ENCODE measurements at regions not wholly inside any gene's neighbourhood (a gene's known extent, or its start where the extent isn't known, plus 50 kb on each side); places are given as distances from the start of the nearest gene placed in this dataset.

DNA sequence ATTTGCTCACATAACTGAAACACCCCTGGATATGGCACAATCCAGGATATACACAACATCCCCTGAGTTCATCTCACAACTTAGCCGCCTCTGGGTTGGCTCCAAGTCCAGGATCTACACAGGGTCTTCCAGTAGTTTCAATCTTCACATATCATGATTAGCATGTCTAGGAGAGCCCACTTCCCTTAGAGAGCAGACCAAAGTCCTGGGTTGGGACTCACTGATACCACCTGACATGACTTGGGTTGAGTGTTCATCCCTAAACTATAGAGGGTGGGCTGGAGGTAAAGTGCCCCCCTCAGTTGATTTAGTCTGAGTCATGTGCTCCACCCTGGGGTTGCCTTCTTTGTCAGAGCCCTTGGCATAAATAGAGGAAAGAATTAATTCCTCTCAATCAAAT is 493.6 kb upstream of the PPP2R3A start:
- no peak for DNase-seq (ENCODE audit: low read depth, low spot score)

GRCh38 chr3:135473449-135473848 is 492.1 kb upstream of the PPP2R3A start:
- no peak for DNase-seq (ENCODE audit: low read depth, low spot score)

- no peak for DNase-seq (ENCODE audit: low read depth, low spot score)
These were observed 478.3 kb upstream of the PPP2R3A start for GRCh38 chr3:135487261-135487660.

GRCh38 chr3:135490219-135490915 is 475.2 kb upstream of the PPP2R3A start:
- DNase-seq (ENCODE audit: low read depth, low spot score), result no peak

GRCh38 chr3:135491491-135492205 is 473.9 kb upstream of the PPP2R3A start:
- DNase-seq (ENCODE audit: low read depth, low spot score), result no peak

- no peak for DNase-seq (ENCODE audit: low read depth, low spot score)
These were observed 469.6 kb upstream of the PPP2R3A start for GRCh38 chr3:135495891-135496290.

GRCh38 chr3:135497979-135498378 is 467.5 kb upstream of the PPP2R3A start:
- no peak for DNase-seq (ENCODE audit: low read depth, low spot score)

- no peak for DNase-seq (ENCODE audit: low read depth, low spot score)
These were observed 466.1 kb upstream of the PPP2R3A start for GRCh38 chr3:135499426-135499825.

DNA sequence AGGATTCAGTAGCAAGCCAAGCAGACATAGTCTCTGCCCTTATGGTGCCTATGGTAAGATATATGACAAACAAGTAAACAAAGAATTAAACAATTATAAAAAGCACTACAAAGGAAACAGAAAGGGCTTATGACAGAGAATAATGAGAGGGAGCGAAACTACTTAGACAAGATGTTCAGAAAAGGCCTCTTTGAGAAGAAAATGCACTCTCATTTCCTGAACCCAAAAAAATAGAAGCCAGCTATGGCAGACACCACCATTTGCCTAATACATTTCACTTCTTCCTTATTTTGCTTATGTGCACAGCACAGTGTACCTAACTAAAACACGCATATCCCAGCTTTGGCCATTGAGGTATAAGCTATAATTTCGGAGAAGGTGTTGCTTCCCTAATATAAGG is 465.5 kb upstream of the PPP2R3A start:
- DNase-seq (ENCODE audit: low read depth, low spot score), result no peak

GRCh38 chr3:135503065-135503759 is 462.3 kb upstream of the PPP2R3A start:
- no peak for DNase-seq (ENCODE audit: low read depth, low spot score)

DNA sequence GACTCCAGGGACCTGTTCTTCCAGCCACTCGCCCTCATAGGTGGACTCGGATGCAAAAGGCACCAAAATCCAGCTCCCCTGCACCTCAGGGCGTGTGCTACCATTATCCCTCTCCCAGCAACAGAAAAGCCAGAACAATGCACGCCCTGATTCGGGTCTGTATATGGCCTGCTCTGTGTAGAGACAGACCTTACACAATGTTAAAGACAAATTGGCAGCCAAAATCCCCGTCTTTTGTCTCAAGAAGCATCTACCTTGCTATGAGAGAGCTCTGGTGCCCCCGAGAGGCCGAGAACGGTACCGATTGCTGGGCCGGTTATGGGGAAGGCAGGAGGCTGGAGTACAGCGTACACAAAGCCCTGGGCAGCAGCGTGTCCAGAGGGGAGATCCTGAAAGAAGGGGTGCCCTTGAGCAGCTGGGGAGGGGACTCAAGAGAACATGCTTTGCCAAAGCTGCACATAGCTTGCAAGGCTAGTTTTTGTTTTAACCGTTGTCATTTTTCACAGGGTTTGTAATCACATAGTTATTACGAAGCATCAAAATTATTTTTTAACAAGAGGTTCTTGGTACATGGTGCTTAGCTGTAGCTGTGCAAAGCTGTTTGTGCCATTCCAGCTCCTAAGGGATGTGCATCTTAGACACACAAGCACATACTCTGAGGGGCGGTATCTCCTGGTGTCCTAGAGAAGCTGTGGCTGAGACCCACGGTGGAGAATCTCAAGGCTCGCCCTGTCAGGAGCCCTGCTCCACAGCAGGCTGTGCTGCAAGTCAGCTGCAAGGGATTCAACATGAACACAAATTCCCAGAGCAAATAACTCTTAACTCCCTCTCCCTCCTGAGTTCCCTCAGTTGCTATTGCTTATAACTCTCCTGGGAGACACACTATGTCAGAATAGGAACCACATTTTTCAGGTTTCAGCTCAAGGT is 461.5 kb upstream of the PPP2R3A start:
- DNase-seq (ENCODE audit: low read depth, low spot score), result peak; percentile 87

DNA sequence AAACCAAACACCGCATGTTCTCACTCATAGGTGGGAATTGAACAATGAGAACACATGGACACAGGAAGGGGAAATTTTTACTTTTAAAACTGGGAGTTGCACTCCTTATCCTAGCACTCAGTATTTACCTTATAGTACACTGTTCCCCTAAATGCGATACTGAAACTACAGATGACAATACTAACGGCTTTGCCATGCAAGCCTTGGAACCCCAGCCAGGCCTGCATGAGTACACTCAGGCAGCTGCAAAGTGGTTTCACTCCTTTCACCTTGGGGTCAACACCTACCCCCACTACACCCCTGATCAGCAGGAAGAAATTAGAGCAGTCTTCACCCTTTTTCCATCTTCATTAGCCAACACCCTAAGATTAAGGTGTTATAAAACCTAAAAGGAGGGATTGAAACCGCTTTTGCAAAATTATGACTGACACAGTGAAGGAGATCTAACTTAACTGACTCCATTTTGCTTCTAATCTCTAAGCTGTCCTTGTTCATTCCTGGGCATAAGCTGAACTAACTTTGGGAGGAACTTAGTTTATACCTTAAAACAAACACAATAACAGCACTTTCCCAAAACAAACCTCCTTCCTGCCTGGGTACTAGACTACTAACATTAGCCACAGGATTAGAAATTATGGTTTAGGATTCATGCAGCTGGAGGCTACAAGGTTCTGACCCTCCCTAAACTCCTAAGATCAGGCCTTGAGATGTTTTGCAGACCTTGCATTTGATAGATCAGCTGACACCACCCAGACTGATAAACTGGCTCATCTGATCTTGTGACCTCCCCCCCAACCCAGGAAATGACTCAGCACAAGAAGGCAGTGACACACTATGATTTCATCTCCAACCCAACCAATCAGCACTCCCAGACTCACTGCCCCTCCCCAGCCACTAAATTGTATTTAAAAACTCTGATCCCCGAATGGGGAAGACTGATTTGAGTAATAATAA is 452.1 kb upstream of the PPP2R3A start:
- peak; percentile 71 for DNase-seq (ENCODE audit: low read depth, low spot score)

DNA sequence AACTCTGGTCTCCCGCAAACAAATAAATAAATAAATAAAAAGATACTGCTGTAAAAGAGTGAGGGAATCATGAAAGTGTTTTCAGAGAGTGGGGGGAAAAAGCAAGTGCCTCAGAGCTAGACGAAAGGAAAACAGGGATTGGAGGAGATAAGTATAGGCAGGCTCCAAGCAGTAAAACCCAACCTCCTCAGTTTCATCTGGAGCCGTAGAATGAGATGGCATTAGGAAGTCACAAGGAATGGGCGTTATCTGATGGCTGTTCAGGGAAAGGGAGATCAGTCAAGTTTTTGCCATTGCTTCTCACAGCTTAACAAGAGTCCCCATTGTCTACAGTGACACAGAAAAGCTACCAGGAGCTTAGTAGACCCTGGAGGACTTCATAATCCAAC is 451.5 kb upstream of the PPP2R3A start:
- DNase-seq (ENCODE audit: low read depth, low spot score), result no peak

DNA sequence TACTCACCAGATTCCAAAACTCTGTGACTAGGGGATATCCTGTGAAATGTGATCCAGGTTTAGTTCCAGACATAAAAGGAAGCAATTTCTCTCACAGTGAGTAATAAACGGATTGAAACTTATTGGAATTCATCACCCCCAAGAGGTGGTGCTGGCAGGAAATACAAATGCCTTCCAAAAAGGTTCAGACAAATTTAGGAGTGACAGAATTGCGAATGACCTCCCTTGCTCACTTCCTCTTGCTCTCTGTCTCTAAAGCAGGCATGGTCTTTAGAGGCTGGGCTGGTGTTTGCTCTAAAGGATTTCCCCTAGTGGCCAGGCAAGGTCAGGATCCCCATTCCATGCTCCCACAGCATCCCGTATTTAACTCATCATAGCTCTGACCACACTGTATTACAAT is 449.4 kb upstream of the PPP2R3A start:
- DNase-seq (ENCODE audit: low read depth, low spot score), result peak; percentile 70

DNA sequence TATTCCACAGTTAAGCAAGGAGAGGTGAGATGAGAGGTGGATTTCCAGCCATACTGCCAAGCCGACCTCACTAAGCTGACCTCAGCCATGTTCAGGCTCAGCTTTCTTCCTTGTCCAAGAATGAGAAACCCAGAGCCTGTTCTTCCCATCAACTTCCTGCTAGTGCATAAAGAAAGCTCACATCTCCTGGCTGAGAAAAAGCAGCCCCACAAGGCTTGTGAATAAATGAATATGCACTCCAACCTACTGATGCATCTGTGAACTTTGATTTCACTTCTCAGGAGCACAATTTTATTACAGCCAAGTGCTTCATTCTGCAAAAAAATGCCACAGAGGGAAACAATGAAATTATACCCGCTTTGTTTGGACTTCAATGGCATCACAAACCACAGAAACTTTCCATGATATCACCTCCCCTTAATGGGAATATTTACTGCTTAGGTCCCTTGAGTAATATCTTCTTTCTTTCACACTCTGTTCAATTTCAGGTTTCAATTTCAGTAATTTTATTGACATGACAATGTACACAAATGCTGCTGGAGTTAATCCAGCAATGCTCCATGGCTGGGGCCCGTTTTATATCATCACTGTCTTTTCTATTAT is 437.0 kb upstream of the PPP2R3A start:
- DNase-seq (ENCODE audit: low read depth, low spot score), result no peak

DNA sequence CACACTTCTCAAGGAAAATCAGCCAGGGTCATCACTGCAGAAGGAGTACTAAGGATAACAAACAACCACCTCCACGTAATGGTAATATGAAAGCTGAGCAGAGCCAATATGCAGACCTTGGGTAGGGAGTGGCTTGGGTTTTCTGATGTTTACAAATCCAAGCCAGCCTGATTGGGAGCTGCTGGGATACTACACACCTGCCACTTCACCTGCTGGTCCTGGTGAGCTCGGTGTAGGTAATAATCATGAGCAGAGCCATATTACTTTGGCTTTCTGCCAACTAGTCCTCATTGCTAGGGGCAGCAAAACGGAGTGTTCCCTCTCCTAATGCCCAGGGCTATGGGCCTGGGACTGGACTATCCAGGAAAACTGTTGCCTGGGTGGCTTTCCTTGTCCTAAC is 433.5 kb upstream of the PPP2R3A start:
- no peak for DNase-seq (ENCODE audit: low read depth, low spot score)

- DNase-seq (ENCODE audit: low read depth, low spot score), result no peak
These were observed 427.4 kb upstream of the PPP2R3A start for GRCh38 chr3:135538123-135538522.

DNA sequence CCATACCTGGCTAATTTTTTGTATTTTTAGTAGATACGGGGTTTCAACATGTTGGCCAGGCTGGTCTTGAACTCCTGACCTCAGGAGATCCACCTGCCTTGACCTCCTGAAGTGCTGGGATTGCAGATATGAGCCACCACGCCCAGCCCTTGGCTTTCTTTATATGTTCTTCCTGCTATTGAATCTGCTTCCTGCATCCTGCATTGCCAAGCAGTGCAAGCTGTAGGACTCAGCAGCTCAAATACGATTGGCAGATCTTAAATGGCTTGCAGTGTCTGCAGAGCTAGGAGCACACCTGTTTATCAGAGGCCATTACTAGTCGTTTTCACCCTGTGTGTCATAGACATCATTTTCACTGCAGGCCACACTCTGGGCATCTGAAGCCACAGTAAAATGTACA is 426.2 kb upstream of the PPP2R3A start:
- DNase-seq (ENCODE audit: low read depth, low spot score), result no peak

DNA sequence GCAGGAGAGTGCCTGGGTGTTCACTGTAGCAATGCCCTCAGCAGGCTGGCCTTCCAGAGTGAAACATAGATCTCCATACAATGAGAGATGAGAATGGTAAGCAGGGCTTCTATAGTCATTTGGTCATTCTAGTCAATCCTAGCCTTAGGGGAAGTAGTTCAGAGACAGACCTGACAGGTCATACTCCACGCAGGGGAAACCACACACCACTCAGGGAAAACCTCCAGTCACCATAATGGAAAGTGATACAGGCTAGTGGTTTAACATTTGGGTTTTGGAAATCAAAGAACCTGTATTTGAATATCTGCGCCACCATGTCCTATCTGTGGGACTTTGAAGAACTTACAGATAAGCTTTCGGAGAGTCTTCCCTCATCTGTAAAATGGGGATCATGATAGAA is 425.7 kb upstream of the PPP2R3A start:
- DNase-seq (ENCODE audit: low read depth, low spot score), result no peak

DNA sequence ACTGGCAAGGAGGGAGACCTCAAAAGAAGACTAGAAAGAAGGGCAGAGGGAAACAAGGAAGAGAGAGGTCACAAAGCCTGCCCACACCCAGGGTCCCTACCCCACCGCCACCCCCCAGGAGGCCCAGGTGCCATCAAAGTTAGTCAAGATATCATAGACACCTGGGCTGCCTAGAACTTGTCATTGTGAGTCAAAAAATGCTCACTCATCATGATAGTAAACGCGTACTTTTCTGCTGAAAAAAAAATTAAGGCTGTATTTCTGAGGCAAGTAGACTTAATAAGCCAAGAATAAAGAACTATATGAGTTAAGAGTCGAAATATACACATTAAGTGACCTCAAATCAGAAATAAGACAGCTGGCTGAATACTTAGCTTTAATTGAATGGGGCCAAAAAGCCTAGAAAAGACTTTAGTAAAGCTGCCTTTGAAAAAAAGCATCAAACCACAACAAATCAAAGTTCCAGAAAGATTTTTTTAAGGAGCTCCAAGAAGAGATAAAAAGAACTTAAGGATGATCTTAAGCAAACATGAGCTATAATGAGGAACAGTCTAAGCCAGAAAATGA is 415.5 kb upstream of the PPP2R3A start:
- DNase-seq (ENCODE audit: low read depth, low spot score), result no peak
